ENCODE measurements at regions not wholly inside any gene's neighbourhood (a gene's known extent, or its start where the extent isn't known, plus 50 kb on each side); places are given as distances from the start of the nearest gene placed in this dataset.

GRCh38 chr2:180258041-180258537, 251.0 kb upstream of the CWC22 start:
- TF ChIP-seq ZNF449 (tag by site-specific recombination; IDR thresholded peaks at IDR 0.05) (no peak), KLF9 (tag by site-specific recombination; IDR thresholded peaks at IDR 0.05; ENCODE audit: low read depth) (no peak), ZEB2 (tag by site-specific recombination; IDR thresholded peaks at IDR 0.05) (no peak), ZNF24 (tag by site-specific recombination; IDR thresholded peaks at IDR 0.05) (no peak), ZSCAN30 (tag by site-specific recombination; IDR thresholded peaks at IDR 0.05) (peak; percentile 58; the same call in 1 of the 2 replicates), MYNN (tag by site-specific recombination; IDR thresholded peaks at IDR 0.05; ENCODE audit: borderline replicate concordance) (no peak), REPIN1 (tag by site-specific recombination; IDR thresholded peaks at IDR 0.05; ENCODE audit: low read depth) (no peak)
- TF ChIP-seq, protein P1, sequence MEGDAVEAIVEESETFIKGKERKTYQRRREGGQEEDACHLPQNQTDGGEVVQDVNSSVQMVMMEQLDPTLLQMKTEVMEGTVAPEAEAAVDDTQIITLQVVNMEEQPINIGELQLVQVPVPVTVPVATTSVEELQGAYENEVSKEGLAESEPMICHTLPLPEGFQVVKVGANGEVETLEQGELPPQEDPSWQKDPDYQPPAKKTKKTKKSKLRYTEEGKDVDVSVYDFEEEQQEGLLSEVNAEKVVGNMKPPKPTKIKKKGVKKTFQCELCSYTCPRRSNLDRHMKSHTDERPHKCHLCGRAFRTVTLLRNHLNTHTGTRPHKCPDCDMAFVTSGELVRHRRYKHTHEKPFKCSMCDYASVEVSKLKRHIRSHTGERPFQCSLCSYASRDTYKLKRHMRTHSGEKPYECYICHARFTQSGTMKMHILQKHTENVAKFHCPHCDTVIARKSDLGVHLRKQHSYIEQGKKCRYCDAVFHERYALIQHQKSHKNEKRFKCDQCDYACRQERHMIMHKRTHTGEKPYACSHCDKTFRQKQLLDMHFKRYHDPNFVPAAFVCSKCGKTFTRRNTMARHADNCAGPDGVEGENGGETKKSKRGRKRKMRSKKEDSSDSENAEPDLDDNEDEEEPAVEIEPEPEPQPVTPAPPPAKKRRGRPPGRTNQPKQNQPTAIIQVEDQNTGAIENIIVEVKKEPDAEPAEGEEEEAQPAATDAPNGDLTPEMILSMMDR (tag by site-specific recombination; IDR thresholded peaks at IDR 0.05) = no peak
- TF ChIP-seq, protein P2, sequence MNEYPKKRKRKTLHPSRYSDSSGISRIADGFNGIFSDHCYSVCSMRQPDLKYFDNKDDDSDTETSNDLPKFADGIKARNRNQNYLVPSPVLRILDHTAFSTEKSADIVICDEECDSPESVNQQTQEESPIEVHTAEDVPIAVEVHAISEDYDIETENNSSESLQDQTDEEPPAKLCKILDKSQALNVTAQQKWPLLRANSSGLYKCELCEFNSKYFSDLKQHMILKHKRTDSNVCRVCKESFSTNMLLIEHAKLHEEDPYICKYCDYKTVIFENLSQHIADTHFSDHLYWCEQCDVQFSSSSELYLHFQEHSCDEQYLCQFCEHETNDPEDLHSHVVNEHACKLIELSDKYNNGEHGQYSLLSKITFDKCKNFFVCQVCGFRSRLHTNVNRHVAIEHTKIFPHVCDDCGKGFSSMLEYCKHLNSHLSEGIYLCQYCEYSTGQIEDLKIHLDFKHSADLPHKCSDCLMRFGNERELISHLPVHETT (tag by site-specific recombination; IDR thresholded peaks at IDR 0.05) = no peak
